ENCODE measurements at regions not wholly inside any gene's neighbourhood (a gene's known extent, or its start where the extent isn't known, plus 50 kb on each side); places are given as distances from the start of the nearest gene placed in this dataset.

- CTCF ChIA-PET = interaction anchor here (1.0 kb wide), 1 partner anchor 172 kb away, joined by 3 read pairs; no protein-coding TSS in a partner anchor
- Mint-ChIP-seq H3K27ac (no peak overlapping the region), H3K36me3 (no peaks in the 10 kb centered on the region), H3K4me1 (0 out of 2 replicates have a peak, but pooled peaks cover 2% of the 10 kb centered on the region), H3K27me3 (ENCODE audit: low read depth) (peaks cover 8% of the 10 kb centered on the region), H3K4me3 (no peak overlapping the region), H3K9me3 (no peaks in the 10 kb centered on the region)
- no peak for TF ChIP-seq HMGA2 (CRISPR knock-in tag; IDR thresholded peaks at IDR 0.05)
- no peak for TF ChIP-seq SMAD3 (CRISPR knock-in tag; IDR thresholded peaks at IDR 0.05; ENCODE audit: borderline replicate concordance)
- no peak for TF ChIP-seq E2F1 (CRISPR knock-in tag; IDR thresholded peaks at IDR 0.05)
- no peak for TF ChIP-seq IRF2 (CRISPR knock-in tag; IDR thresholded peaks at IDR 0.05; ENCODE audit: borderline replicate concordance, low read depth)
- no peak for TF ChIP-seq FOXP1 (CRISPR knock-in tag; IDR thresholded peaks at IDR 0.05; ENCODE audit: borderline replicate concordance)
- DNase-seq (ENCODE audit: low spot score) = no peak
- ATAC-seq = no peak
- POLR2A ChIA-PET = no interaction called here
Measured at GRCh38 chr11:122333467-122333866, 217.5 kb upstream of the BLID start.

- ATAC-seq (no peak), DNase-seq (ENCODE audit: low spot score) (no peak)
- CTCF ChIA-PET = no interaction called here
- POLR2A ChIA-PET = no interaction called here
- Mint-ChIP-seq H3K27me3 (ENCODE audit: low read depth) (peaks cover 12% of the 10 kb centered on the region), H3K27ac (no peak overlapping the region), H3K36me3 (no peaks in the 10 kb centered on the region), H3K9me3 (no peaks in the 10 kb centered on the region), H3K4me1 (no peaks in the 10 kb centered on the region), H3K4me3 (no peak overlapping the region)
- no peak for TF ChIP-seq CDX4 (CRISPR knock-in tag; IDR thresholded peaks at IDR 0.05; ENCODE audit: borderline replicate concordance)
- TF ChIP-seq MYBL2 (CRISPR knock-in tag; IDR thresholded peaks at IDR 0.05) = no peak
- no peak for TF ChIP-seq ZNF416 (CRISPR knock-in tag; IDR thresholded peaks at IDR 0.05)
- TF ChIP-seq FOXJ3 (CRISPR knock-in tag; IDR thresholded peaks at IDR 0.05; ENCODE audit: borderline replicate concordance) = no peak
- TF ChIP-seq MAX (CRISPR knock-in tag; IDR thresholded peaks at IDR 0.05) = no peak
- no peak for TF ChIP-seq EMX1 (CRISPR knock-in tag; IDR thresholded peaks at IDR 0.05)
- no peak for TF ChIP-seq ZBTB21 (CRISPR knock-in tag; IDR thresholded peaks at IDR 0.05; ENCODE audit: borderline replicate concordance)
- TF ChIP-seq ZNF232 (CRISPR knock-in tag; IDR thresholded peaks at IDR 0.05) = no peak
- TF ChIP-seq USF1 (CRISPR knock-in tag; IDR thresholded peaks at IDR 0.05) = no peak
- no peak for TF ChIP-seq ZNF219 (CRISPR knock-in tag; IDR thresholded peaks at IDR 0.05; ENCODE audit: borderline replicate concordance)
- TF ChIP-seq ZNF532 (CRISPR knock-in tag; IDR thresholded peaks at IDR 0.05; ENCODE audit: borderline replicate concordance) = no peak
Measured at GRCh38 chr11:122331079-122331478, 215.1 kb upstream of the BLID start.

All from WTC11 (cell line).